ENCODE measurements at regions not wholly inside any gene's neighbourhood (a gene's known extent, or its start where the extent isn't known, plus 50 kb on each side); places are given as distances from the start of the nearest gene placed in this dataset.

- Histone ChIP-seq H3K27me3 (no peaks in the 10 kb centered on the region), H3K27ac (no peak overlapping the region), H3K4me1 (peaks cover 9 to 25% (median 13%) of the 10 kb centered on the region in 4 donors), H3K36me3 (no peaks in the 10 kb centered on the region), H3K9me3 (no peaks in the 10 kb centered on the region), H3K4me3 (no peak overlapping the region)
- no peak for DNase-seq
- WGBS, 2 donors = 41 to 57% methylated on average over 5 of the region's 5 CpGs
- no peak for ATAC-seq (ENCODE audit: low FRiP score in 2 of 2)
- TF ChIP-seq POLR2AphosphoS5 (IDR thresholded peaks at IDR 0.05) (no peak), EP300 (IDR thresholded peaks at IDR 0.05) (no peak), CTCF (IDR thresholded peaks at IDR 0.05) (no peak), POLR2A (IDR thresholded peaks at IDR 0.05) (no peak)
Observed at GRCh38 chr5:54611290-54611951, 93.9 kb downstream of the SNX18 start.

GRCh38 chr5:54610197-54610944 is 92.8 kb downstream of the SNX18 start:
- ATAC-seq (ENCODE audit: low FRiP score in 2 of 2) (peak; percentile 58 to 65), DNase-seq (no peak)
- Histone ChIP-seq H3K27ac (peak overlapping the region in 1 of 4 donors; percentile 42), H3K27me3 (no peaks in the 10 kb centered on the region), H3K4me3 (no peak overlapping the region), H3K4me1 (peaks cover 2 to 15% (median 6%) of the 10 kb centered on the region in 4 donors), H3K36me3 (no peaks in the 10 kb centered on the region), H3K9me3 (no peaks in the 10 kb centered on the region)
- no peak for TF ChIP-seq POLR2A (IDR thresholded peaks at IDR 0.05)
- TF ChIP-seq CTCF (IDR thresholded peaks at IDR 0.05) = no peak
- TF ChIP-seq POLR2AphosphoS5 (IDR thresholded peaks at IDR 0.05) = no peak
- no peak for TF ChIP-seq EP300 (IDR thresholded peaks at IDR 0.05)
- 43 to 69% methylated on average over 6 of the region's 6 CpGs for WGBS, 2 donors

- peak overlapping the region in 1 of 4 donors; percentile 55 for H3K27ac ChIP-seq
- TF ChIP-seq CTCF (IDR thresholded peaks at IDR 0.05) (no peak), EP300 (IDR thresholded peaks at IDR 0.05) (no peak), POLR2AphosphoS5 (IDR thresholded peaks at IDR 0.05) (no peak), POLR2A (IDR thresholded peaks at IDR 0.05) (no peak)
- WGBS, 2 donors = 75 to 80% methylated on average over 2 to 3 of the region's 3 CpGs
Observed at GRCh38 chr5:54608423-54609085, 91.0 kb downstream of the SNX18 start.

GRCh38 chr5:54607006-54607405 is 89.4 kb downstream of the SNX18 start:
- TF ChIP-seq CTCF (IDR thresholded peaks at IDR 0.05) = no peak
- TF ChIP-seq POLR2AphosphoS5 (IDR thresholded peaks at IDR 0.05) = no peak
- TF ChIP-seq EP300 (IDR thresholded peaks at IDR 0.05) = no peak
- TF ChIP-seq POLR2A (IDR thresholded peaks at IDR 0.05) = no peak
- DNase-seq (no peak), ATAC-seq (ENCODE audit: low FRiP score in 2 of 2) (no peak)
- Histone ChIP-seq H3K4me1 (peaks cover 8 to 20% (median 12%) of the 10 kb centered on the region in 4 donors), H3K27me3 (no peaks in the 10 kb centered on the region), H3K4me3 (no peak overlapping the region), H3K27ac (no peak overlapping the region), H3K36me3 (no peaks in the 10 kb centered on the region), H3K9me3 (no peaks in the 10 kb centered on the region)
- WGBS, 2 donors = 87 to 97% methylated on average over 3 of the region's 3 CpGs

More at GRCh38 chr5:54608423-54609085, 91.0 kb downstream of the SNX18 start:
- Histone ChIP-seq H3K36me3 (no peaks in the 10 kb centered on the region), H3K4me3 (no peak overlapping the region), H3K4me1 (peaks cover 0 to 15% (median 6%) of the 10 kb centered on the region in 4 donors), H3K9me3 (no peaks in the 10 kb centered on the region), H3K27me3 (no peaks in the 10 kb centered on the region)
- no peak for DNase-seq
- ATAC-seq (ENCODE audit: low FRiP score in 2 of 2) = peak; percentile 49 to 51
